HCT116 (cell line): ENCODE measurements at regions not wholly inside any gene's neighbourhood (a gene's known extent, or its start where the extent isn't known, plus 50 kb on each side); places are given as distances from the start of the nearest gene placed in this dataset.

Experiments used
- ATAC-seq: fragments of 200-7000 bp; cut with Tn5 transposase; 2 replicates; pipeline ENCODE4 v1.9.1; 2020; ENCODE audit warnings: mild to moderate bottlenecking, moderate library complexity
- BruUV-seq: library from RNA; stranded (reverse); fragments of 400-500 nt; replicated peaks from 2 replicates; lab custom pipeline; 2021; lab: Mats Ljungman, UMichigan
- CTCF ChIA-PET: fragments of 300-600 bp; sonication (Branson Sonifier 250); formaldehyde crosslinking; loops from one replicate; lab custom pipeline; 2021; ENCODE audit warnings: antibody characterized with exemption; lab: Charles Lee
- POLR2A ChIA-PET: fragments of 300-600, 350-600 bp; sonication (Branson Sonifier 250); formaldehyde crosslinking; loops from one replicate; lab custom pipeline; 2021; ENCODE audit warnings: antibody characterized with exemption; lab: Charles Lee
- RAD21 ChIA-PET, 2 experiments: fragments of 300-600 bp; sonication (Branson Sonifier 250); formaldehyde crosslinking; loops; one replicate each; lab custom pipeline; 2023; ENCODE audit warnings: low total read pairs in 2 of 2; ENCODE audit not compliant: uncharacterized antibody in 2 of 2, unreplicated experiment in 2 of 2, low non-redundant PET in 1 of 2; lab: Charles Lee
- DNase-seq: peaks from one replicate; pipeline ENCODE4 v3.0.0-alpha.2; 2010; ENCODE audit warnings: low read depth, low spot score
- H2AFZ ChIP-seq: fragments of 200-600 bp; shearing (Covaris generic), sonication (generic); 2 replicates; pipeline ENCODE4 v1.6.1; 2017; ENCODE audit warnings: low read depth, mixed run types, mixed read lengths, antibody characterized with exemption, low read length; ENCODE audit not compliant: poor library complexity, severe bottlenecking
- H3K27ac ChIP-seq: 2 replicates; pipeline ENCODE4 v1.5.1; 2012; ENCODE audit warnings: low read depth, low read length
- H3K27me3 ChIP-seq: fragments of 200-600 bp; sonication (generic); 2 replicates; pipeline ENCODE4 v1.6.1; 2016; ENCODE audit warnings: mixed run types, low read length, mixed read lengths; ENCODE audit not compliant: insufficient read depth
- H3K36me3 ChIP-seq, 2 experiments: fragments of 200-500 bp in 1 of 2; fragments of 200-600 bp in 1 of 2; sonication (Bioruptor generic) in 1 of 2; sonication (generic) in 1 of 2; 2 replicates each; pipeline versions ENCODE4 v1.5.1 to v1.6.1; 2014 to 2016; ENCODE audit warnings: low read length in 2 of 2, inconsistent platforms in 1 of 2, mixed read lengths in 1 of 2, mixed run types in 1 of 2; ENCODE audit not compliant: insufficient read depth in 2 of 2, control insufficient read depth in 1 of 2
- H3K4me1 ChIP-seq, 2 experiments: fragments of 200-600 bp in 1 of 2; sonication (generic) in 1 of 2; 2 replicates each; pipeline versions ENCODE4 v1.5.1 to v1.6.1; 2012 to 2017; ENCODE audit warnings: low read length in 2 of 2, inconsistent platforms in 1 of 2, mild to moderate bottlenecking in 1 of 2, mixed read lengths in 1 of 2, mixed run types in 1 of 2, moderate library complexity in 1 of 2; ENCODE audit not compliant: insufficient read depth in 2 of 2, control insufficient read depth in 1 of 2
- H3K4me2 ChIP-seq: fragments of 200-600 bp; sonication (generic); 2 replicates; pipeline ENCODE4 v1.6.1; 2017; ENCODE audit warnings: mixed run types, low read length, mixed read lengths
- H3K4me3 ChIP-seq, 2 experiments: fragments of 200-600 bp in 1 of 2; sonication (generic) in 1 of 2; replicated peaks in 1 of 2; 2 replicates each; pipeline ENCODE4 v1.5.1; 2011 to 2016; ENCODE audit warnings: low read length in 2 of 2, control low read depth in 1 of 2, low read depth in 1 of 2, mild to moderate bottlenecking in 1 of 2, mixed read lengths in 1 of 2, mixed run types in 1 of 2
- H3K79me2 ChIP-seq: fragments of 200-600 bp; sonication (generic); 2 replicates; pipeline ENCODE4 v1.6.1; 2017; ENCODE audit warnings: mild to moderate bottlenecking, mixed run types, low read length, moderate library complexity, mixed read lengths; ENCODE audit not compliant: insufficient read depth
- H3K9ac ChIP-seq: fragments of 200-600 bp; sonication (generic); 2 replicates; pipeline ENCODE4 v1.6.1; 2016; ENCODE audit warnings: low read length, mixed read lengths
- H3K9me2 ChIP-seq: fragments of 200-600 bp; sonication (generic), shearing (Covaris generic); 2 replicates; pipeline ENCODE4 v1.6.1; 2017; ENCODE audit warnings: mixed run types, mild to moderate bottlenecking, moderate library complexity; ENCODE audit not compliant: insufficient read depth
- H3K9me3 ChIP-seq, 2 experiments: fragments of 200-500 bp in 1 of 2; fragments of 200-600 bp in 1 of 2; sonication (Bioruptor generic) in 1 of 2; sonication (generic) in 1 of 2; 2 replicates each; pipeline ENCODE4 v1.6.1; 2014 to 2017; ENCODE audit warnings: low read length in 2 of 2, mixed read lengths in 2 of 2, inconsistent platforms in 1 of 2, low read depth in 1 of 2, mild to moderate bottlenecking in 1 of 2, mixed run types in 1 of 2, moderate library complexity in 1 of 2; ENCODE audit not compliant: control insufficient read depth in 1 of 2, insufficient read depth in 1 of 2
- H4K20me1 ChIP-seq: fragments of 200-600 bp; sonication (generic), shearing (Covaris generic); 2 replicates; pipeline ENCODE4 v1.6.1; 2017; ENCODE audit warnings: mixed run types, mild to moderate bottlenecking, moderate library complexity; ENCODE audit not compliant: insufficient read depth
- ATF3 ChIP-seq: IDR thresholded peaks from 2 replicates; pipeline ENCODE4 v1.6.1; 2012
- CBX3 ChIP-seq: IDR thresholded peaks from 2 replicates; pipeline ENCODE4 v1.6.1; 2012; ENCODE audit warnings: low read depth
- ELF1 ChIP-seq: IDR thresholded peaks from 2 replicates; pipeline ENCODE4 v1.6.1; 2012; ENCODE audit warnings: low read depth, borderline replicate concordance
- EZH2 ChIP-seq: fragments of 200-600 bp; sonication (generic); IDR thresholded peaks from 2 replicates; pipeline ENCODE4 v1.6.1; 2017; ENCODE audit warnings: antibody characterized with exemption, mixed run types
- FOSL1 ChIP-seq: IDR thresholded peaks from 2 replicates; pipeline ENCODE4 v1.6.1; 2012; ENCODE audit warnings: low read depth
- JUND ChIP-seq: IDR thresholded peaks from 2 replicates; pipeline ENCODE4 v1.6.1; 2012
- MAX ChIP-seq: IDR thresholded peaks from 2 replicates; pipeline ENCODE4 v1.6.1; 2012
- POLR2AphosphoS5 ChIP-seq: IDR thresholded peaks from 2 replicates; pipeline ENCODE4 v1.6.1; 2011; ENCODE audit warnings: mild to moderate bottlenecking, low read depth, low read length, moderate library complexity
- RAD21 ChIP-seq: IDR thresholded peaks from 2 replicates; pipeline ENCODE4 v1.6.1; 2012; ENCODE audit warnings: low read depth, mild to moderate bottlenecking
- REST ChIP-seq: IDR thresholded peaks from 2 replicates; pipeline ENCODE4 v1.6.1; 2012; ENCODE audit warnings: low read depth
- SIN3A ChIP-seq: IDR thresholded peaks from 2 replicates; pipeline ENCODE4 v1.6.1; 2012; ENCODE audit warnings: low read depth
- SP1 ChIP-seq: IDR thresholded peaks from 2 replicates; pipeline ENCODE4 v1.6.1; 2012; ENCODE audit warnings: low read depth
- SRF ChIP-seq: IDR thresholded peaks from 2 replicates; pipeline ENCODE4 v1.6.1; 2012; ENCODE audit warnings: low read depth
- TCF7L2 ChIP-seq: IDR thresholded peaks from 2 replicates; pipeline ENCODE4 v1.7.0; 2011; ENCODE audit warnings: borderline replicate concordance, inconsistent platforms; ENCODE audit not compliant: insufficient read depth, insufficient read length; ENCODE audit errors: extremely low read depth
- ZBTB33 ChIP-seq: IDR thresholded peaks from 2 replicates; pipeline ENCODE4 v1.6.1; 2011; ENCODE audit warnings: mild to moderate bottlenecking, low read length, moderate library complexity; ENCODE audit not compliant: insufficient replicate concordance; ENCODE audit errors: extremely low read depth
- ZFX ChIP-seq: fragments of 450-650 bp; IDR thresholded peaks from 2 replicates; pipeline ENCODE4 v1.6.1; 2017
- intact Hi-C: fragments of 100-400 bp; cut with micrococcal nuclease; formaldehyde crosslinking; loops from 2 replicates; pipeline ENCODE4 v1.10.0; 2022

- Histone ChIP-seq H4K20me1 (no peaks in the 10 kb centered on the region), H3K4me2 (no peak overlapping the region), H3K4me3 (no peak overlapping the region), H2AFZ (no peak overlapping the region), H3K27me3 (no peaks in the 10 kb centered on the region), H3K4me1 (no peaks in the 10 kb centered on the region), H3K9ac (no peak overlapping the region), H3K9me3 (peaks cover 8 to 13% of the 10 kb centered on the region in 2 experiments; a peak in 2 of 4 replicates), H3K79me2 (no peaks in the 10 kb centered on the region), H3K9me2 (no peaks in the 10 kb centered on the region), H3K27ac (no peak overlapping the region), H3K36me3 (no peaks in the 10 kb centered on the region)
- TF ChIP-seq SRF (no peak), ZFX (no peak), SP1 (no peak), ELF1 (no peak), REST (no peak), CBX3 (no peak), RAD21 (no peak), FOSL1 (no peak)
- ATAC-seq = no peak
- POLR2A ChIA-PET = no interaction called here
- CTCF ChIA-PET = no interaction called here
- DNase-seq = no peak
- intact Hi-C loops = no loop called here
- BruUV-seq = no TSS peak
- RAD21 ChIA-PET = no interaction called here
These were observed 1275.2 kb upstream of the CNTN5 start for GRCh38 chr11:97745515-97746050.

- Histone ChIP-seq H3K9me2 (no peaks in the 10 kb centered on the region), H3K9ac (no peak overlapping the region), H3K4me1 (no peaks in the 10 kb centered on the region), H4K20me1 (no peaks in the 10 kb centered on the region), H3K9me3 (peaks cover 3 to 16% of the 10 kb centered on the region in 2 experiments; a peak in 2 of 4 replicates), H3K36me3 (no peaks in the 10 kb centered on the region), H3K27me3 (no peaks in the 10 kb centered on the region), H3K4me2 (no peak overlapping the region), H3K79me2 (no peaks in the 10 kb centered on the region), H2AFZ (no peak overlapping the region), H3K27ac (no peak overlapping the region), H3K4me3 (no peak overlapping the region)
- RAD21 ChIA-PET = no interaction called here
- CTCF ChIA-PET = no interaction called here
- no peak for ATAC-seq
- intact Hi-C loops = no loop called here
- DNase-seq = no peak
- POLR2A ChIA-PET = no interaction called here
- BruUV-seq = no TSS peak
- no peak for TF ChIP-seq POLR2AphosphoS5
- TF ChIP-seq MAX = no peak
- no peak for TF ChIP-seq JUND
- no peak for TF ChIP-seq CBX3
- no peak for TF ChIP-seq SP1
- TF ChIP-seq EZH2 = no peak
- TF ChIP-seq SIN3A = no peak
- no peak for TF ChIP-seq RAD21
- TF ChIP-seq TCF7L2 = no peak
- no peak for TF ChIP-seq ELF1
- TF ChIP-seq ATF3 = no peak
- no peak for TF ChIP-seq ZFX
- no peak for TF ChIP-seq ZBTB33
These were observed 1273.9 kb upstream of the CNTN5 start for GRCh38 chr11:97746818-97747217.
